Ovary (tissue), 7 donors: ENCODE measurements at regions not wholly inside any gene's neighbourhood (a gene's known extent, or its start where the extent isn't known, plus 50 kb on each side); places are given as distances from the start of the nearest gene placed in this dataset.

ENCODE experiments used
- DNase-seq, 5 donors: peaks; one replicate each; pipeline ENCODE4 v3.0.0-alpha.2; 2019 to 2020
- H3K27ac ChIP-seq, 2 donors: fragments of 200-600 bp; one replicate each; pipeline versions ENCODE4 v1.5.1 to v1.8.0; 2019 to 2022
- H3K27me3 ChIP-seq: fragments of 200-600 bp; one replicate; pipeline ENCODE4 v1.8.0; 2022
- H3K36me3 ChIP-seq: fragments of 200-600 bp; sonication (generic); one replicate; pipeline ENCODE4 v1.5.1; 2019
- H3K4me1 ChIP-seq: one replicate; pipeline ENCODE4 v1.8.1; 2013; ENCODE audit warnings: mild to moderate bottlenecking, moderate library complexity; ENCODE audit not compliant: insufficient read depth
- H3K4me3 ChIP-seq: fragments of 200-600 bp; sonication (generic); one replicate; pipeline ENCODE4 v1.5.1; 2017
- H3K9me3 ChIP-seq, 2 donors: fragments of 200-600 bp in 1 of 2; sonication (generic) in 1 of 2; one replicate each; pipeline versions ENCODE4 v1.5.1 to v1.8.1; 2013 to 2019; ENCODE audit warnings: mild to moderate bottlenecking in 1 of 2, moderate library complexity in 1 of 2
- EP300 ChIP-seq: sonication (generic); formaldehyde crosslinking; IDR thresholded peaks from one replicate; pipeline ENCODE4 v1.6.1; 2017; ENCODE audit warnings: antibody characterized with exemption
- POLR2A ChIP-seq: fragments of 450-650 bp; IDR thresholded peaks from one replicate; pipeline ENCODE4 v1.6.1; 2017; ENCODE audit warnings: antibody characterized with exemption, mild to moderate bottlenecking, moderate library complexity
- WGBS, 3 donors: extraction: QIAGEN DNeasy Blood & Tissue Kit in 1 of 3; methylation state at CpG; one replicate each; pipeline versions ENCODE4 v1.1.5 to v1.1.7; 2013 to 2017; 5-methylcytosine and 5-hydroxymethylcytosine counted together
- intact Hi-C, 4 donors: fragments of 100-400 bp; cut with DNase I; formaldehyde crosslinking; loops; one replicate each; pipeline versions ENCODE4 v1.11.0 to v1.15.1; 2022 to 2023
- TF ChIP-seq, protein P1 (sequence below), 3 donors: fragments of 450-650 bp in 2 of 3; fragments of 200-600 bp in 1 of 3; IDR thresholded peaks; one replicate each; pipeline versions ENCODE4 v1.5.1 to v1.8.0; 2016 to 2022; ENCODE audit warnings: antibody characterized with exemption in 3 of 3, mild to moderate bottlenecking in 1 of 3
- donor health status: DM: no; HTN: no; CAD: no; lungs with moderate emphysema.
- donor health status: DM: no; HTN: no; CAD: no.
- donor health status: Bipolar disorder and iron deficiency.
- donor health status: DM: no; HTN: no; CAD: no.
- donor health status: DM: yes; HTN: yes; CAD: no.

GRCh38 chr2:117718048-117718447 lies 96.4 kb upstream of the DDX18 start:
- intact Hi-C loops: no loop called here
- H3K9me3 ChIP-seq: no peaks in the 10 kb centered on the region
- no peak overlapping the region for H3K27ac ChIP-seq
- TF ChIP-seq EP300 (no peak), POLR2A (no peak)
- TF ChIP-seq, protein P1, sequence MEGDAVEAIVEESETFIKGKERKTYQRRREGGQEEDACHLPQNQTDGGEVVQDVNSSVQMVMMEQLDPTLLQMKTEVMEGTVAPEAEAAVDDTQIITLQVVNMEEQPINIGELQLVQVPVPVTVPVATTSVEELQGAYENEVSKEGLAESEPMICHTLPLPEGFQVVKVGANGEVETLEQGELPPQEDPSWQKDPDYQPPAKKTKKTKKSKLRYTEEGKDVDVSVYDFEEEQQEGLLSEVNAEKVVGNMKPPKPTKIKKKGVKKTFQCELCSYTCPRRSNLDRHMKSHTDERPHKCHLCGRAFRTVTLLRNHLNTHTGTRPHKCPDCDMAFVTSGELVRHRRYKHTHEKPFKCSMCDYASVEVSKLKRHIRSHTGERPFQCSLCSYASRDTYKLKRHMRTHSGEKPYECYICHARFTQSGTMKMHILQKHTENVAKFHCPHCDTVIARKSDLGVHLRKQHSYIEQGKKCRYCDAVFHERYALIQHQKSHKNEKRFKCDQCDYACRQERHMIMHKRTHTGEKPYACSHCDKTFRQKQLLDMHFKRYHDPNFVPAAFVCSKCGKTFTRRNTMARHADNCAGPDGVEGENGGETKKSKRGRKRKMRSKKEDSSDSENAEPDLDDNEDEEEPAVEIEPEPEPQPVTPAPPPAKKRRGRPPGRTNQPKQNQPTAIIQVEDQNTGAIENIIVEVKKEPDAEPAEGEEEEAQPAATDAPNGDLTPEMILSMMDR (IDR thresholded peaks at IDR 0.05): no peak
- no peaks in the 10 kb centered on the region for H3K36me3 ChIP-seq
- no peak for DNase-seq
- 11 to 36% (median 17%) methylated on average over 3 of the region's 3 CpGs for WGBS, 3 donors
- H3K27me3 ChIP-seq: no peaks in the 10 kb centered on the region
- no peak overlapping the region for H3K4me3 ChIP-seq
- no peaks in the 10 kb centered on the region for H3K4me1 ChIP-seq

GRCh38 chr2:117720765-117721164 lies 93.7 kb upstream of the DDX18 start:
- WGBS, 3 donors: 51 to 64% (median 60%) methylated on average over 2 of the region's 2 CpGs
- TF ChIP-seq POLR2A: no peak
- TF ChIP-seq EP300: no peak
- TF ChIP-seq, protein P1 (IDR thresholded peaks at IDR 0.05): no peak
- H3K27me3 ChIP-seq: no peaks in the 10 kb centered on the region
- H3K4me1 ChIP-seq: no peaks in the 10 kb centered on the region
- intact Hi-C loops: no loop called here
- H3K36me3 ChIP-seq: no peaks in the 10 kb centered on the region
- no peak for DNase-seq
- H3K9me3 ChIP-seq: no peaks in the 10 kb centered on the region
- H3K4me3 ChIP-seq: no peak overlapping the region
- no peak overlapping the region for H3K27ac ChIP-seq

DNA sequence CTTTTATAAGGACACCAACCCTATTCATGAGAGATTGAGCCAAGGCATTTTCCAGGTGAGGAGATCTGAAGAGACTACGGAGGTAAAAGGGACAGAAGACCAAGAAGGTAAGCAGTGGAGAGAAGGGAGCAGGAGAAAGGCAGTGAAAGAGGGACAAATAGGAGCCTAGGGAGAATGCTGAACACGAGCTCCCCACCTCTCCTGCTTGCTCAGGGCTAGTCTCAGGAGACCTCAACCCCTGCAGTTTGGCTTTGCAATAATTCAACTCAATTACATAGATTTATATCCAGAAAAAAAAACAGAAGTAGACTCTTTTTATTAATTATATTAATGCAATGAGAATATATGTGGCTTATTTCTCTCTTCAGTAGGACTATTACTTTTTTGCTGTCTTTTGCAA lies 91.0 kb upstream of the DDX18 start:
- Histone ChIP-seq H3K36me3 (no peaks in the 10 kb centered on the region), H3K27ac (no peak overlapping the region), H3K4me1 (no peaks in the 10 kb centered on the region), H3K4me3 (no peak overlapping the region), H3K9me3 (no peaks in the 10 kb centered on the region), H3K27me3 (no peaks in the 10 kb centered on the region)
- TF ChIP-seq POLR2A (no peak), EP300 (no peak)
- TF ChIP-seq, protein P1 (IDR thresholded peaks at IDR 0.05): no peak
- no peak for DNase-seq
- intact Hi-C loops: no loop called here
- WGBS, 3 donors: 50 to 66% (median 61%) methylated on average over 2 of the region's 2 CpGs

DNA sequence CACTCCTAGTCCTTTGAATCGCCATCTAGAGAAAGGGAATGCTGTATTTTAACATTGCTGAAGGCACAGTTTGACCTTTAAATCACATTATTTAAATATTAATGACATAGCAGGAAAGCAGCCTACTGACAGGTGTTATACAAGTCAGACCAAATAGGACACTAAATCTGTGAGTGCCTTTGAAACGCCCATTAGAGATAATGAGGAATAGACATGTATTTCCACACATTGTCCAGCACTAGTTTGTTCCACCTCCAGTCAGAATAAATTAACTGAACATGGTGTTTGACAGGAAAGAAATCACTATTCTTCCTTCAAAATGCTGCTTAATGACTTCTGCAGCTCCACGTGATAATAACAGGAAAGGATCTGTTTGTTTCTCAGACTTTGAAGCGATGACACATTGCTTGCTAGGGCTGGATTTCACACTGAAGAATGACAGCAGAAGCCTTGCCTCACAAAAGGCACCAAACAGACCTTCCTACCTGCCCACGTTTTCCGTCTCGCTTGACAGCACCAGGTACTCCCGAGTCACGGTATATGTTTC lies 90.5 kb upstream of the DDX18 start:
- H3K4me3 ChIP-seq: no peak overlapping the region
- no peaks in the 10 kb centered on the region for H3K36me3 ChIP-seq
- WGBS, 3 donors: 66 to 76% (median 73%) methylated on average over 9 of the region's 9 CpGs
- H3K9me3 ChIP-seq: no peaks in the 10 kb centered on the region
- no peaks in the 10 kb centered on the region for H3K27me3 ChIP-seq
- intact Hi-C loops: no loop called here
- TF ChIP-seq, protein P1 (IDR thresholded peaks at IDR 0.05): no peak
- TF ChIP-seq POLR2A (no peak), EP300 (no peak)
- no peak overlapping the region for H3K27ac ChIP-seq
- DNase-seq: no peak
- H3K4me1 ChIP-seq: no peaks in the 10 kb centered on the region
